HL-60 (cell line): ENCODE measurements at regions not wholly inside any gene's neighbourhood (a gene's known extent, or its start where the extent isn't known, plus 50 kb on each side); places are given as distances from the start of the nearest gene placed in this dataset.

Experiments
- DNase-seq, 2 experiments: peaks; one replicate each; pipeline ENCODE4 v3.0.0-alpha.2; 2010 to 2020; ENCODE audit warnings: low read depth in 1 of 2, low spot score in 1 of 2
- H3K27ac ChIP-seq: fragments of 250-450 bp; sonication (Bioruptor Pico); replicated peaks from 2 replicates; pipeline ENCODE4 v1.5.1; 2020; ENCODE audit warnings: mild to moderate bottlenecking, moderate library complexity
- H3K27me3 ChIP-seq: fragments of 250-450 bp; sonication (Bioruptor Pico); 2 replicates; pipeline ENCODE4 v1.5.1; 2021; ENCODE audit warnings: mild to moderate bottlenecking, moderate library complexity; ENCODE audit not compliant: insufficient read depth, poor library complexity, severe bottlenecking
- H3K4me3 ChIP-seq: replicated peaks from 2 replicates; pipeline ENCODE4 v1.5.1; 2011; ENCODE audit warnings: mild to moderate bottlenecking, control low read depth, low read length; ENCODE audit not compliant: insufficient read depth
- GABPA ChIP-seq: IDR thresholded peaks from 2 replicates; pipeline ENCODE4 v1.6.1; 2012; ENCODE audit warnings: low read depth
- POLR2AphosphoS5 ChIP-seq: IDR thresholded peaks from 2 replicates; pipeline ENCODE4 v1.6.1; 2012; ENCODE audit warnings: low read depth
- REST ChIP-seq: IDR thresholded peaks from 2 replicates; pipeline ENCODE4 v1.6.1; 2012; ENCODE audit warnings: low read depth; ENCODE audit not compliant: insufficient replicate concordance
- SPI1 ChIP-seq: IDR thresholded peaks from 2 replicates; pipeline ENCODE4 v1.6.1; 2012; ENCODE audit warnings: low read depth, mild to moderate bottlenecking, borderline replicate concordance
- TF ChIP-seq, protein P1 (sequence below): IDR thresholded peaks from one replicate; pipeline ENCODE4 v1.5.1; 2011; ENCODE audit warnings: low read length, control low read depth, inconsistent platforms; ENCODE audit not compliant: insufficient read depth

GRCh38 chr13:105112561-105112960, 1422.9 kb downstream of the EFNB2 start:
- H3K27ac ChIP-seq, result no peak overlapping the region
- H3K4me3 ChIP-seq, result no peak overlapping the region
- DNase-seq, result no peak
- TF ChIP-seq POLR2AphosphoS5 (no peak), REST (no peak), GABPA (no peak), SPI1 (no peak)
- TF ChIP-seq, protein P1, sequence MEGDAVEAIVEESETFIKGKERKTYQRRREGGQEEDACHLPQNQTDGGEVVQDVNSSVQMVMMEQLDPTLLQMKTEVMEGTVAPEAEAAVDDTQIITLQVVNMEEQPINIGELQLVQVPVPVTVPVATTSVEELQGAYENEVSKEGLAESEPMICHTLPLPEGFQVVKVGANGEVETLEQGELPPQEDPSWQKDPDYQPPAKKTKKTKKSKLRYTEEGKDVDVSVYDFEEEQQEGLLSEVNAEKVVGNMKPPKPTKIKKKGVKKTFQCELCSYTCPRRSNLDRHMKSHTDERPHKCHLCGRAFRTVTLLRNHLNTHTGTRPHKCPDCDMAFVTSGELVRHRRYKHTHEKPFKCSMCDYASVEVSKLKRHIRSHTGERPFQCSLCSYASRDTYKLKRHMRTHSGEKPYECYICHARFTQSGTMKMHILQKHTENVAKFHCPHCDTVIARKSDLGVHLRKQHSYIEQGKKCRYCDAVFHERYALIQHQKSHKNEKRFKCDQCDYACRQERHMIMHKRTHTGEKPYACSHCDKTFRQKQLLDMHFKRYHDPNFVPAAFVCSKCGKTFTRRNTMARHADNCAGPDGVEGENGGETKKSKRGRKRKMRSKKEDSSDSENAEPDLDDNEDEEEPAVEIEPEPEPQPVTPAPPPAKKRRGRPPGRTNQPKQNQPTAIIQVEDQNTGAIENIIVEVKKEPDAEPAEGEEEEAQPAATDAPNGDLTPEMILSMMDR, result no peak
- H3K27me3 ChIP-seq, result no peaks in the 10 kb centered on the region

DNA sequence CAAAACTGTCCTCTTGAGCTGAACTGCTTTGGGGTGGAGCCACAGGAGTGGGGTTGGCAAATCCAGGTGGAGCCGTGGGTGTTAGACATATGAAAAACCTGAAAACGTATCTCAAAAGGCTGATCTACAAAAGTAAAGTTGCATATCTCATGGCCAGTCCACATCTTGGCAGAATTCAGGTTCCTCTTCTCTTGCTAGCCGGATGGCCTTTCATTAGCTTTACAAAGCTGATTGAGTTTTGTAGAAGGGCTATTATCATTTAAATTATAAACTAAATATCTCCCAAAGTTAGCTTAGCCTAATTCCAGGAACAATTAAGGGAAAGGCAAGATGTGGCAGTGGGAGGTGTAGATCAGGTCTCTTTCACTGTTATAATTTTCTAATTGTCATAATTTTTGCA, 1427.7 kb downstream of the EFNB2 start:
- Histone ChIP-seq H3K27ac (no peak overlapping the region), H3K27me3 (no peaks in the 10 kb centered on the region), H3K4me3 (no peak overlapping the region)
- TF ChIP-seq REST, result no peak
- no peak for DNase-seq

DNA sequence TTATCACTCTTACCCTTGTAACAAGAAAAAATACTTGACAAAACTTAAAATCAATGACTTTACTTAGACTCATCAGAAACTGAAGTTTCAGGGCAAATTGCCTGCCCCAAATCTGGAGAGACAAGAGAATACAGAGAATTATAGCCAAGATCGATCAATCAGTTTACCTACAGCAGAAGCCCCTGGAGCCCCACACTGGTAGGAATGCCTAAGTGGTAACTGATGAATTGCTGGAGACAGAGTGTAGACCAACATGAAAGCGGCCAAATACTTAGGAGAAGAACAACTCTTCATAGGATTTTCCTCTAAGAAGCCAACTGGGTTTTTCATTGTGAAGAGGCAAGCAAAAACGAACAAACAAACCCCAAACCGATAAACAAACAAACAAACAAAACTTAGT, 1430.0 kb downstream of the EFNB2 start:
- Histone ChIP-seq H3K4me3 (no peak overlapping the region), H3K27me3 (no peaks in the 10 kb centered on the region), H3K27ac (no peak overlapping the region)
- TF ChIP-seq, protein P1, result no peak
- no peak for TF ChIP-seq GABPA
- TF ChIP-seq SPI1, result no peak
- TF ChIP-seq POLR2AphosphoS5, result no peak
- TF ChIP-seq REST, result no peak
- no peak for DNase-seq

DNA sequence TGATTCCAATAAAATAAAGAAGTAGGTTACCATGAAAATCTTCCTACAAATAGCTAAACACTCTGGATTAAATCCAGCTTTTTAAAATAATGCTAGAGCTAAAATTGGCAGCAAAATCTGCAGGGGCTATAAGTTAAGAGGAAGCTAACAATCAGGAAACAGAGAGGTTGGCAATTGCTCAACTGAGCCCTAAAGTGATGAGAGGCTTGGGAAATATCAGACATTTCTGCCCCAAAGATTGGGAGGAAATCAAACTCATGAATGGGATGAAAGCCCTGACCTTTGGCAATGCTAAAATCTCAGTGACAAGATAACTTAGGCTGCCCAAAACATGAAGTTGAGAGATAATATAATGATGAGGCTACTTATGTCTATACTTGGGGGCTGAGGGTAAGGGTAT, 1437.9 kb downstream of the EFNB2 start:
- Histone ChIP-seq H3K27ac (no peak overlapping the region), H3K27me3 (no peaks in the 10 kb centered on the region), H3K4me3 (no peak overlapping the region)
- TF ChIP-seq, protein P1, result no peak
- TF ChIP-seq SPI1 (no peak), POLR2AphosphoS5 (no peak), GABPA (no peak), REST (no peak)
- peak in 1 of 2 experiments; percentile 52 for DNase-seq
